ENCODE measurements at regions not wholly inside any gene's neighbourhood (a gene's known extent, or its start where the extent isn't known, plus 50 kb on each side); places are given as distances from the start of the nearest gene placed in this dataset.
A peak's percentile ranks its signal among the peaks of the same experiment; 100 is the strongest.

DNA sequence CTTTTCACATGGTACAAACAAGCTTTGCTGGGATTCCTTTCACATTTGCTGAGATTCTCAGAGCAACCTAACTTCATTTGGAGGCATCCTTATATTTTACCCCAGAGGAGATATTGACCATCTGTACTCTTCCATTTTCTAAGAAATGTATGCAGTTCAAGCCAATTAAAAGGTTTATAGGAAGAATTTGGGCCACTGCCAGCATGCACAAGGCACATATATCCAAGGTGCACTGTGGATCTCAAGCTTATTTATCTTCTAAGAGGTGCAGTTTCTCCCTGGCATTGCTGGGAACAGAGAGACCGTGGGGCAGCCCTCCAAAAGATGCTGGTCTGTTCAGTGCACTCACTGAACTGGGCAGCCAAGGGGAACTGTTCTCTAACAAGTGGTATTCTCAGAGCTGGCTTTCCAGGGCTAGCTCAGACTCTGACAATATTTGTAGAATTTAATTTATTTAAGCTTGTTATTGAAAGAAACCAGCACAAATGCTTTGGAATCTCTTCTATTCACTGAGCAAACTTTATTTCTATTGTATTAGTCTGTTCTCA is 213.3 kb downstream of the TENT4A start:
- DNase-seq: no peak

DNA sequence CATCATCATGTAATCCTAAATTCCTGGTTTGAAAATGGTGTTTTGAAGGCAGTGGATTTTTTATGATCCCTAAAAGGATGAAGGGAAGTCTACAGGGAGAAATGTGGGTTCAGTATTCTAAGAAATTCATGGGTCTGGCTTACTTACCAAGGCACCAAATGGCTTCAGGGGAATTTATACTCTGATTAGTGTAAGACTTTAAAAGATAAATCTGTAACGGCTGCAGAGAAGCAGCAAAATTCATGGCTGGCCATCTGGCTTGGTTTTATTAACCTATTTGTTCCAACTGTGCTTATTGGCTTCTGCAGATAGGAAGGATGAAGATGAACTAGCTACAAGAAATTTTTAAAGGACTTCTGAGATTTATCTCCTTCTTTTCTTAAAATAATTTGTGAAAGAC is 222.8 kb downstream of the TENT4A start:
- no peak for DNase-seq

DNA sequence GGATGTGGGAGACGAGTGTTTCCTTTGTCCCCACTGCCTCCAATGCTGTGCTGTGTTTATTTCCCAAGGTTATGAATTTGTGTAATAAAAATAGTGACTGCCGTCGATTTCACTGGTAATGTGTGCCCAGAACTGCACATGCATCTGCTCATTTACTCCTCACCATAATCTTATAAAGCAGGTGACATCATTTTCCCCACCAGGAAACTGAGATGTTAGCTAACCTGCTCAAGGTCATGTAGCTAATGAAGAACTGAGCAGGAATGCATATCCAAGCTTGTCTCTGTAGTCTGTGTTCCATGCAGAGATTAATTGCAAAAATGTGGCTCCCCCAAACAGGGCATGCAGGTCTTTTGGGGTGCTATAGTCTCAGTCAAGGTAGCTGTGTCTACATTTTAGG is 224.4 kb downstream of the TENT4A start:
- no peak for DNase-seq

DNA sequence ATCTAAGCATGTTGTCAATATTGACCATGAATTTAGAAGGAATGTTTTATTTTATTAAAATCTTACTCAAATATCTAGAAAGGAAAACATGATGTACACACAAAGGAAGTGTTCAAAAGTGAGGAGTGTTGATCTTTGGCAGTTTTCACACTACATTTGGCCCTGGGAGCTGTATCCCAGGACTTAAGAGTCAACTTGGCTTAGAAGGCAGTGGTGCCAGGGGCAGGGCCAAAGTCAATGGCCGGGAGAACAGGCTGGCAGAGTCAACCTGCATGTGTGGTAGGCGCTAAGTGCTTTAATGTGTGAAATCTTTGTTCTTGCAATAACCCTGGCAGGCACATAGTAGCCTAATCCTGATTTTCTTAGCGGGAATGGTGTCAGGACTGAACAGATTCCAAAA is 228.4 kb downstream of the TENT4A start:
- no peak for DNase-seq

DNA sequence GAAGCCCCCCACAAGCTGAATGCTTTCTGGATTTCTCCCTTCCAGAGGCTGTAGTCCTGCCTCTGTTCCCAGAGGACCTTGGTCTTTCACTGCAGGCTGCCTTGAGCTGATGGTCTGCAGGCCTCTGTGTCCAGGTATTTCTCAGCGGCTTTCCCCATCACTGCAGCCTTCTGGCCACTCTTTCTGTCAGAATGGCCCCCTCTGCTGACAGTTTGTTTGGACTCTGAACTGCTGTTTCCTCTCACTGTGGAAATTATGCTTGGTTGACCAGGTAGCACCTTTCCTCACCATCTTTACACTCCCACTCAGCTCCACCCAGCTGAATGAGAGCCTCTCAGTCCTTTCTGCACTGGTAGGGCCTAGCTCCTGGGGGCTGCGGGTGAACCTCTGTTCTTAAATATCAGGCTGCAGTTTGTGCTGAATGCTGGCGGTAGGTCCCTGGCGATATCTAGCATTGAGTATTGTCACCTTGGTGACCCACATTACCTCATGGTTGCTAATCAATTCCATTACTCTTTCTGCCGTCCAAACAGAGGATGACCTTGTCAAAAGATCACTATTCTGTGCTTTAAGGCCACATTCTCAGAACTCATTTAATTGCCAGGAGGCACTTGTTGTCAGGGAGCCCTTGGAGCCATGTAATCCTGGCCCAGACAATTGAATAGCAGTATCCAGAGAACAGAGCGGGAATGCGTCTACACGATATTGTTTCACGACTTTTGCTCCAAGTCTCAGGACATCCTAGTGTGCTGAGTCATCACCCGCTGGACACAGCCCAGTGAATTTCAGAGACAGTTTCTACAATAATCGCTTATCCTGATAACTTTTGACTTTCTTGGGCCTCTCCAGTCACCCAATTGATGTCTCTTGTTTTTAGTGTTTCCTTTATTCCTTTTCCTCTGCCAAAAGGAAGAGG is 230.2 kb downstream of the TENT4A start:
- DNase-seq: no peak

DNA sequence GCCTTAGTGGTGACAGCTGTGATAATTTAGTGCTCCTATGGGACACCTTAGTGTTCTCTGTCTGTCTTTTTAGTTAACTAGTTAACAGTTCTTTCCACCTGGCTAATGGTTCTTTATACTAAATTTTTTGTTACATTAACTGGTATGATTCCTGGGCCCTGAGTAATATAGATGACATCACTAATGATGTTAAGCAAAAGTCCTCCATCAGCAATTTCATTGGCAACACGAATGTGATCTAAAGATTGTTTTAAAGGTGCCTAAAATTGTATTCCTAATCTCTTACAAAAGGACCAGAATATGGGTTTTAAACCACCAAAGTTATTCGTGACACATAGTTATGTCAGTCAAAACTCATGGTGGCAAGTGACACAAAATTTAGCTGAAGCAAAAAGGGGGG is 235.3 kb downstream of the TENT4A start:
- no peak for DNase-seq

DNA sequence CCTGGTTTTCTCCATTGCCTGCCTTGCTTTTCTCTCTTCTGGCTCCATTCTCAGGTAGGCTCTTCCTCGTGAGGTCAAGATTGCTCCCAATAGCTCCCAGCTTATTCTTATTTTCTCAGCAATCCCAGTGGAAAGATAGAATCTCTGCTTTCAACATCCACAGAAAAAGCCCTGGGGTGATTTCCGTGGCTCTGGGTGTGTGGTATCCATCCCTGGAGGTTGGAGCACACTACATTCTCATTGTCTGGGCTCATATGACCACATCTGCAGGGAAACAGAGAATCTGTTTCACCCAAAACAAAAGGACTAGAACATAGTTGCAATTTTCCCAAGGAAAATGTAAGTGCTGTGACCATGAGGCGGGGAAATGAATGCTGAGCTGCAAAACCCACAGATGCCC is 236.0 kb downstream of the TENT4A start:
- DNase-seq: no peak

DNA sequence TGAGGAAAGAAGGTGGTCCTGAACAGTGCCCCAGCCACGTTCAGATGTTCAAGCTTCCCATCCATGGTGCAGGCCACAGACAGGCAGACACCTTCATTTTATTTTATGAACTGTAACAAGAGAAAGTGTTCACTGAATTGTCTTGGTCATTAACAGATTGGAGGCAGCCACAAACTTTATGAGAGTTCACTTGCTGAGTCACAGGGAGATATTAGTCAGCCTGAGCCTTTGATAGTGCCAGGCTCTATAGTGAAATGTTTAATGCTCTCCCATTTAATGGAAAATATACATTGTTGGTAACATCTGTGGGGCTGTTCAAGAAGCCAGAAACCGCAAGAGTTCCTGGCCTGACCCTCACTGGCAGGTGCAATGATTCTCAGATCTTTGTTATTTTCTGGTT is 237.0 kb downstream of the TENT4A start:
- DNase-seq: no peak

DNA sequence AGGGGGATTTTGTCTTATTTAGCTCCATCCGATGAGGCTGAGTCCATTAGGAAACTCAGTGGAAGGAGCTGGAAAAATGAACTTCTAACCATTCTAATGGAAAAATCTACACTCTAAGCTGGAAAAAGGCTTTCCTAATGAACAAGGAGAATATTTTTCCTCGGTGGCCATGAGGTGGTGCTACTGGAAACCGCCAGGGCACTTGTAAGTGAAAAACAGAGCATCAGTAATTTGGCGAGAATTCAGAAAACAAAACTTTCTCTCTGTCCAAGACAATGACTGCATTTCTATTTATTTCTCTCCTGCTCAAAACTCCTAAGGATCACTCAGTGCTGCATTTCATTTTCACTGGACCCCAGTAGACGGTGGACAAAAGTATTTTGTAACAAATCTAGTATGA is 237.6 kb downstream of the TENT4A start:
- DNase-seq: no peak

DNA sequence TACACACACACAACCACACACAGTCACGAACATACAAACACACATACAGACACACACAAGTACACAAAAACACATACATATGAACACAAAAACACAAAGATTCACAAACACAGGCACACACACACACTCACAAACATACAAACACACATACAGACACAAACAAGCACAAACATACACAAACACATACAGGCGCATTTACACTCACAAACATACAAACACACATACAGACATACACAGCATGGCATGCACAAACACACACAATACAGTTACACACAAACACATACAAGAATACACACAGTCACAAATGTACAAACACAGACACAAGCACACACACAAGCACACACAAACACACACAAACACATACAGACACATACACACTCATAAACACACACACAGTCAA is 247.9 kb downstream of the TENT4A start:
- no peak for DNase-seq

DNA sequence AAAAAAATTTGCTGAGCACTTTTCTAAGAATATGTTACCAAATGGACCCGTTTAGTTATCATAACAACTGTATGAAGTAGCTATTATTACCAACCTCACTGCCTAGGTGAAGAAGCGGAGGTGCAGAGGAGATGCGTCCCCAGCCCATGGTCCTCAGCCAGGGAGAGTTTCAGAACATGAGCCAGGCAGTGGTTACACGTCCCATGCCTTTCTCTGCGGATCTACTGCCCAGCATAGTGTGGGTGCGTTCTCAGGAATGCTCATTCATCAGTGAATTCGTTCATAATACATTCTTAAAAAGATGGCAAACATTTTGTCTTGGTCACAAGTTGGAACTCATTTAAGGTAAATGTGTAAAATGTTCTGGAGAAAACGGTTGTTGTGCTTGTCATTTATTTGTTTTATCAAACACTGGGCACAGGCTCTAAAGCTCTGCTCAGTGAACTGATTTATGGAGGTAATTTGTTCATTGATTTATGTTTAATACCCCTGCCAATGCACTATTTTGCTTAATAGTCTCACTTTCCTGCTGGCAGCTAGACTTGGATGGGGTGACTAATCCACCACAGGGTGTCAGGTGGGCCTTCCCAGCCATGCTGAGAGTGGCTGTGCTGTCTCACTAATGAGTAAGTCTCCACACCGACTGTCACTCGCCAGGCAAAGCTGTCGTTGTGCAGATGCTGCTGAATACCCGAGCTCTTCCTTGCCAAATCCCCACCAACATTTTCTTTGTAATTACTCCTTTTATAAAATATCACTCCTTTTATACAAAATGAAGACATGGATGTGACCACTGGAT is 248.8 kb downstream of the TENT4A start:
- DNase-seq: no peak

DNA sequence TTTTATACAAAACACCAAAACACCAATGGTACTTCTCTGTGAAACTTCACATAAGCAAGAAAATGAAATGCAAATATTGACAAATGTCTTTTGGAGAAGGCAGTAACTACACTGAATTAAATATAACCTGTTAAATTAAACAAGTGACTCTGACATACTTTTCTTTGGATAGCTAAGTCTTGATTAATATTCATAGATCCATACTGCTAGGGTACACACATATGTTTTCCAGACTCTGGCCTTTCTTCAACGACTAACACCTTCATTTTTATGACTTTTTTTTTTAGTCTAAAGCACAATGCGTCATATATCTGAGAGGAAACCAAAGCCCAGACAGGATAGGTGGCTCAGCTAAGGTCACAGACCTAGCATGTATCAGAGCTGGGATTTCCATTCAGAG is 263.7 kb downstream of the TENT4A start:
- DNase-seq: no peak

DNA sequence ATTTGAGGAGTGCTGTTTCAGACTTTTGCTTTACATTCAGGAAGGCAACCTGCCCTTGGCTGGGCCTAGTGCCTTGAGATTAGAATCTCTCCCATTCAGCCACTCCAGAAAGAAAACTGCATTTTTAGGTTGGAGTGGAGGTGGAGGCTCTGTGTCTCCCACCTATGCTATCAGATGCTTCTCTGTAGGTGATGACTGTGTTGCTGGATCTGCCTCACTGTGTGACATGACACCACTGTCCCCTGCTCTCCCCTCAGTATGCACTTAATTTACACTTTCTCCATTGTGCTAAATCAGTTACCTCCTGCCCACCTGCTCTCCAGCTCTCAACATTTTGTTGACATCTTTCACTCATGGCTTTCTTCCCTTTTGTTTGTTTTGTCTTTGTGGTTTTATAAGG is 265.8 kb downstream of the TENT4A start:
- peak; percentile 45 for DNase-seq

DNA sequence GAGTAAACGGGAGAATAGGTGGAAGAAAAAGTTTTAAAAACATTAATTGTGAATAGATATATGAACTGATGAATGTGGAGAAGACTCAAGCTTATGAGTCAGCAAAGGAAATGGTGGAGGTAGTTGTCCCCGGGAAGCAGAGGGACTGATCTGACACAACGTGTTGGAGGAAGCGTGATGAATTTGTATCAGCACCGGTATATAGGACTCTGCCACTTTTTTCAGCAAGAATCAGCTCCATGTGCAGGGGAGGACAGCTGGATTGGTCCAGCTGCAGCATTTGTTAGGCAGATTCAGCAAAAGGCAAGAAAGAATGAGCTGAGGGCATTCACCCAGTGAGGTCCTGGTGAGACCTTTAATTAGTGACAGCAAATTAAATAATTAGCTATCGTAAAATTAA is 276.0 kb downstream of the TENT4A start:
- no peak for DNase-seq

DNA sequence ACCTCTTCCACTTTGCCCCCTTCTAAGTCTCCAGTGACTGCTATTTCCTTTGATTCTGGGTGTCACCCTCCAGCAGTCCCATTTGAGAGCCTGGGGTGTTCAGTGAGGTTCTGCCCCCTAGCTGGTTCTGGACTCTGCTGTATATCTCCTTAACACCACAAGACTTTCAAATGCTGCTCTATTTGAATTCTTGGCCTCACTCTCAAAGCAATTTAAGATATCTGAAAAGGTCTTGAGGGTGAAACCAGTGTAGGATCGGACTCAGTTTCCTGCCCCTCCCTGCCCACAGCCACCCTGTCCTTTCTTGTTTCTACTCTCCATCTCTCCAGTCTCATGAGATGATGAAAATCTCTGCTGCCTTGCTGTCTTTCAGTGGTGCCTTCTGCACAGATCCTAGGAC is 280.9 kb downstream of the TENT4A start:
- DNase-seq: no peak

DNA sequence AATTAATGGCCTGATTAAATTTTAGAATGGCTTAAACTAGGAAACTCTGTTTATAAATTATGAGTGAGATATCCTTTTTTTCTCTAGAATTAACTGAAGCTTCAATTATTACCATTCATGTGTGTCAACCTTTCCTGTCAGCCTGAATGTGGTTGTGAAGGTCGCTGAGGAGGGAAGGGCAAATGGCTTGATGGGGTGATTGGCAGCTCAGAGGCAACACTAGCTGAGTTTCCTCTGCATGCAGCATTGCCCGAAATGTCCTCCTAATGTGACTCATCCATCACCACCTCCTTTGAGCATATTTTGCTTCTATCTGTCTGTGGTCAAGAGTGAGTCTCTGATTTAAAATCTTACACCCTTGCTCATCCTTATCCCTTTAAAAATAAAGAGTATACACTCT is 281.9 kb downstream of the TENT4A start:
- DNase-seq: no peak

DNA sequence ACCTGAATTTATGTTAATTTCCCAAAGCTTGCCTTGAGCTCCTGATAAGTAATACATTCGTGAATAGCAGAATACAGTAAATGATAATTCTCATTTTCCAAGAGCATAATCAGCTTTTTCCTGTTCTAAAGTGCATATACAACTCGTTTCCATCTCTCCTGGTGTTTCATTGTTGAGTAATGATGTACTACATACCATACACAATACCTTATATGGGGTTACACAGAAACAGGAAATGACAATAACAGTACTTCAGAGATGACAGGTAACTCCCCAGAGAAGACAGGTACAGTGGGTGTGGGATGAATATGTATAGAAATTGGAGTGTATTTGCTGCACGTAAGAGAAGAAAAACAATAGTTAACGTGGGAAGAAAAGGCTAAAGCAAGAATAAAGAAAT is 287.1 kb downstream of the TENT4A start:
- peak; percentile 10 for DNase-seq

DNA sequence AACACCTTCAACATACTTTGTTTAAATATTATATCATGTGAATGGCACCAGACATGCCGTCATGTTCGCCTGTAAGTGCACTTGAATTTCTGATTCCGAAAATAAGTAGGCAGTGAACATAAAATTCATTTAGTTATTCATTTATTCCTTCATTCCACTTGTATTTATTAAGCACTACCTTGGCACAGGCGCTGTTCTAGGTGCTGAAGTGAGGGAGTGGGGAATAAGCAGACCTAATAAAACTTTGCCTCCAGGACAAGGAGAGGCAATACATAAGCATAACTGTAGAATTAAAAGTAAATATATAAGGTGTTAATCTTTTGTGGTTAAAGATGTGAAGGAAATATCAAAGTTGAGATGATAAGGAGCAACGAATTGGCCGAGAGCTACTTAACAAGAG is 297.4 kb downstream of the TENT4A start:
- DNase-seq: no peak

DNA sequence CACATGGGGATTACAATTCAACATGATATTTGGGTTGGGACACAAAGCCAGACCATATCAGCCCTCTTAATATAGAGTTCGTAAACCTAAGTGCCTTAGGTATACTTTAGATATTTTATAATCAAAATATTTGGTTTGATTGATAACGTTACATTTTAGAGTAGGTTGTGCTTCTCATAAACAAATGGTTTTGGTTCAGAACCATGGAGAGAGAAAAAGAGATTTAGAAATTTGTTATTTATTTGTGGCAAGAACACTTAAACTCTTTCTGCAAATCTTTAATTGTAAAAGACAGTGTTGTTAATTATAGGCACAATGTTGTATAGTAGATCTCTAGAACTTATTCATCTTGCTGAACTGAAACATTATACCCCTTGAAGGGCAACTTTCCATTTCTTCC is 298.8 kb downstream of the TENT4A start:
- DNase-seq: no peak

DNA sequence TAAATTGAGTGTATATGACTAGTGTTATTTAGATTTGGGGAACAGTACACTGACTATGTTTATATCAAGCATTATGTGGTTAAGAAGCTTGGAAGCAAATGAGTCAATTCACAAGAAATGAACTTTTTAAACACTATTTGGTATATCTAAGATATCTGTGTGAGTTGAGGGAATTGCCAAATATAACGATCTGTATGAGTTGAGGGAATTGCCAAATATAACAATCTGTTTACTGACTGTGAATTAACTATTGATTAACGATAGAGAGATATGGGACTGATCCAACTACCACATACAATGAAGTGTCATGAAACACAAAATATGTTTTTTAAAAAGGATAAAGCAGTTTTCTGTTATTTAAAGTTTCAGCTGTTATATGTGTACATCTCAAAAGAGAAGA is 301.4 kb downstream of the TENT4A start:
- no peak for DNase-seq

DNA sequence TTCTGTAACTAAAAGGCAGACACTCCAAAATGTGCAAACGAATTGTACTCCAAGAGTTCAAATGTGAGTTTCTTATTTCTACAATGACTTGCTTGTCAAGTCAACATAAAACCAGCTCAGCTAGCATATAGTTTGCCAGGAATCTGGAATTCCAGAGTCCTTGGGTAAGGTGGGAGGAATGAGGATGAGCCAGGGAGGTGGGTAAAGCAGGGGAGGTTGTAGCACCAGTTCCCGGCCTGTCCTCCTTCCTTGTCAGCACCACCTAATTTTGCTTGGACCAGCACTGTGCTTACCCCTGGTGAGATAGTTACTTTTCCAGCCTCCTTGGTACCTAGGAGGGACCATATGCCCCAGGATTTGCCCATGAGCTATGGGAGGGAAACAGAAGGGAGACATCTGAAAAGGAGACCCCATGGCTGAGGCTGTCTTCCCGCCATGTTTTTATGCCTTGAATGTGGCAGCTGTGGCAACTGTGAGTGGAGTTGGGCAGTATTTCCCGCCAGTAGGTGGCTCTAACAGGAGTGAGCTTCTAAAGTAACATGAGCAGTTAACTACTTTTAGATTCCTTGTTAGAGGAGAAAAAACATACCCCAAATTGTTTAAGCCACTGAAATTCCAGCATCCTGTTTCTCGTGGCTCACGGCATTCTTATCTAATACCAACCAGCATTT is 302.5 kb downstream of the TENT4A start:
- no peak for DNase-seq

DNA sequence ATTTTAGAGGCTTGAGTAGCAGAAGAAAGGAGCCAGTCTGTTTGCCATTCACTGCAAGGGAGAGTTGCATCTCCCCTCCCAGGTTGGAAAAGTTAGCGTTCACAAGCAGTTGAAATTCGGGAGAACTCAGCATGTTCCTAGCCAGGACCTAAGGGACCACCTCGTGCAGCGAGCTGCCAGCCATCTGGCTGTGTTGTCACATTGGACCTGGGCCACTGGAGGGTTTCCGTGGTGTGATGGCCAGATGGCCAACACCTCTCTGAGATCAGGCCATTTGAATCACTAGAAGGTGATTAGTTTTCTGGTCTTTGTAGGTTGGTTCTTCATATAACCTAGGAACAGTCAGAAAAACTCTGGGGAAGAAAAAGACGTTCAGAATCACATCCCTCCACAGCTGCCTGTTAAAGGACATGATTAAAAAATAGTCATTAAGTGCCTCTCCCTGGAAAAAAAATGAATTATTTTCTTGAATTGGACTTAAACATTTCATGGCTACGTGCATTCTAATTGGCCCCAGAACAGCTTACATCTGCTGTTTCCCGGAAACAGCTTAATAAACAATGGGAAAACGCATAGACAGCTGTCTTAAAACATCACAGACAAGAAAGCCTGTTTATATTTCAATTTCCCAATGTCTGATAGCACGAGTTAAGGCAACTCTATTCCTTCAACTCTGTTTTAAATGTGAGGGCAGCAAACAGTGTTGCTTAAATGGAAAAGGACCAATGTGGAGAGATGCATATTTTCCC is 303.9 kb downstream of the TENT4A start:
- DNase-seq: no peak

DNA sequence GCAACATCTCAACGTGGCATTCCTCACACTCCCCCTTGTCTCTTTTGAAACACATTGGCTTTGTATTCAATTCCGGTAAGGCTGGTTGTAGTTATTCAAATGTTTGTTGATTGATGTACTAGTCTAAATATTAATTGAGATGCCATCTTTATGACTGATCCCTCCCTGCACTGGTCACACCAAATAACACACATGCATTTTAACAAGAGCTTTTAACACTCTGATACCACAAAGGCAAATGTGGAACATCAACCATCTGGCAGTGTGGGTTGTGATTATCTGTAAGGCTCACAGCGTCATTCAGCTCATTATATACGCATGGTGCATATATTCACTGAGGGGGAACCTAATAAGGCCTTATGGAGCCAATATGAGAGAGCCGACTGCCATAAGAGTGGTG is 305.0 kb downstream of the TENT4A start:
- no peak for DNase-seq

Measured in NCI-H345 (cell line).